MM.1S (cell line): ENCODE measurements at regions not wholly inside any gene's neighbourhood (a gene's known extent, or its start where the extent isn't known, plus 50 kb on each side); places are given as distances from the start of the nearest gene placed in this dataset.

Experiments
- CTCF ChIP-seq: fragments of 300-600 bp; sonication (generic); IDR thresholded peaks from 2 replicates; pipeline ENCODE4 v1.5.1; 2016; ENCODE audit warnings: antibody characterized with exemption, low read length, mixed read lengths
- EZH2 ChIP-seq: fragments of 300-600 bp; sonication (generic); optimal IDR thresholded peaks from 2 replicates; pipeline ENCODE3; 2017; ENCODE audit warnings: low read depth, mild to moderate bottlenecking, antibody characterized with exemption, low read length, mixed read lengths

- TF ChIP-seq EZH2 (no peak), CTCF (no peak)
Observed at GRCh38 chr3:22928216-22929110, 274.7 kb upstream of the UBE2E2 start.
